Common myeloid progenitor, CD34-positive (primary cell): ENCODE measurements at regions not wholly inside any gene's neighbourhood (a gene's known extent, or its start where the extent isn't known, plus 50 kb on each side); places are given as distances from the start of the nearest gene placed in this dataset.

Experiments
- CTCF ChIA-PET: fragments of 350-600 bp; sonication (Branson Sonifier 250); formaldehyde crosslinking; loops from one replicate; lab custom pipeline; 2021; ENCODE audit warnings: antibody characterized with exemption; lab: Charles Lee
- POLR2A ChIA-PET: fragments of 350-600 bp; sonication (Branson Sonifier 250); formaldehyde crosslinking; loops from one replicate; lab custom pipeline; 2021; ENCODE audit warnings: antibody characterized with exemption; lab: Charles Lee
- DNase-seq, 3 donors: peaks; one replicate each; pipeline versions ENCODE4 v3.0.0 to v3.0.0-alpha.2; 2013
- H3K27ac ChIP-seq, 2 experiments: 1 replicate in 1 of 2; 2 replicates in 1 of 2; pipeline ENCODE4 v1.7.0; 2013; ENCODE audit warnings: inconsistent platforms in 2 of 2, low read length in 2 of 2, mild to moderate bottlenecking in 2 of 2, low read depth in 1 of 2, moderate library complexity in 1 of 2; ENCODE audit not compliant: severe bottlenecking in 2 of 2, insufficient read depth in 1 of 2, poor library complexity in 1 of 2
- H3K27me3 ChIP-seq, 5 experiments: replicated peaks in 2 of 5; 1 replicate in 3 of 5; 2 replicates in 2 of 5; pipeline versions ENCODE4 v1.6.1 to v1.7.0; 2013; ENCODE audit warnings: low read length in 4 of 5, mild to moderate bottlenecking in 2 of 5, moderate library complexity in 2 of 5, inconsistent platforms in 1 of 5; ENCODE audit not compliant: insufficient read depth in 5 of 5, control insufficient read depth in 4 of 5
- H3K36me3 ChIP-seq, 4 experiments: 1 replicate in 2 of 4; 2 replicates in 2 of 4; pipeline versions ENCODE4 v1.6.1 to v1.7.0; 2013; ENCODE audit warnings: low read length in 3 of 4, control low read depth in 1 of 4, mild to moderate bottlenecking in 1 of 4; ENCODE audit not compliant: control insufficient read depth in 4 of 4, insufficient read depth in 4 of 4
- H3K4me1 ChIP-seq, 4 experiments: 1 replicate in 3 of 4; 2 replicates in 1 of 4; pipeline versions ENCODE4 v1.6.1 to v1.7.1; 2013; ENCODE audit warnings: low read length in 3 of 4, mild to moderate bottlenecking in 3 of 4, control low read depth in 1 of 4, inconsistent platforms in 1 of 4, moderate library complexity in 1 of 4; ENCODE audit not compliant: control insufficient read depth in 4 of 4, insufficient read depth in 4 of 4; ENCODE audit errors: control extremely low read depth in 1 of 4
- H3K4me3 ChIP-seq, 7 experiments: 1 replicate in 4 of 7; 2 replicates in 3 of 7; pipeline versions ENCODE4 v1.5.1 to v1.7.0; 2013; ENCODE audit warnings: mild to moderate bottlenecking in 7 of 7, low read length in 6 of 7, moderate library complexity in 6 of 7, inconsistent platforms in 2 of 7, low read depth in 2 of 7, control low read depth in 1 of 7; ENCODE audit not compliant: insufficient read depth in 4 of 7, control insufficient read depth in 1 of 7; ENCODE audit errors: extremely low read depth in 1 of 7
- H3K9me3 ChIP-seq, 5 experiments: 1 replicate in 4 of 5; 2 replicates in 1 of 5; pipeline versions ENCODE4 v1.6.1 to v1.7.1; 2013; ENCODE audit warnings: low read length in 4 of 5, mild to moderate bottlenecking in 2 of 5, inconsistent platforms in 1 of 5, low read depth in 1 of 5, moderate library complexity in 1 of 5; ENCODE audit not compliant: control insufficient read depth in 4 of 5, insufficient read depth in 2 of 5; ENCODE audit errors: control extremely low read depth in 1 of 5
- WGBS: methylation state at CpG from one replicate; pipeline ENCODE4 v1.1.5; 2013; ENCODE audit not compliant: insufficient coverage; 5-methylcytosine and 5-hydroxymethylcytosine counted together

GRCh38 chr3:102979191-102979590, 544.4 kb downstream of the ZPLD1 start:
- no peaks in the 10 kb centered on the region for H3K36me3 ChIP-seq
- H3K27ac ChIP-seq = no peak overlapping the region
- POLR2A ChIA-PET = no interaction called here
- CTCF ChIA-PET = no interaction called here
- no peaks in the 10 kb centered on the region for H3K4me1 ChIP-seq
- H3K9me3 ChIP-seq = no peaks in the 10 kb centered on the region
- no peak for DNase-seq
- no peaks in the 10 kb centered on the region for H3K27me3 ChIP-seq
- no peak overlapping the region for H3K4me3 ChIP-seq

- H3K36me3 ChIP-seq = no peaks in the 10 kb centered on the region
- H3K4me1 ChIP-seq = no peaks in the 10 kb centered on the region
- DNase-seq = no peak
- H3K27ac ChIP-seq = no peak overlapping the region
- H3K27me3 ChIP-seq = no peaks in the 10 kb centered on the region
- POLR2A ChIA-PET = no interaction called here
- CTCF ChIA-PET = no interaction called here
- WGBS = 55% methylated on average over 3 of the region's 4 CpGs
- no peak overlapping the region for H3K4me3 ChIP-seq
- H3K9me3 ChIP-seq = peaks cover 0 to 2% (median 0%) of the 10 kb centered on the region in 5 experiments
Measured at GRCh38 chr3:102979682-102980354, 545.0 kb downstream of the ZPLD1 start.

GRCh38 chr3:102980355-102980696, 545.5 kb downstream of the ZPLD1 start:
- H3K9me3 ChIP-seq = peaks cover 0 to 2% (median 0%) of the 10 kb centered on the region in 5 experiments
- no peak overlapping the region for H3K27ac ChIP-seq
- WGBS = no CpG with 5 or more reads among the region's 1 CpG
- CTCF ChIA-PET = no interaction called here
- no peaks in the 10 kb centered on the region for H3K36me3 ChIP-seq
- no peak overlapping the region for H3K4me3 ChIP-seq
- no peaks in the 10 kb centered on the region for H3K4me1 ChIP-seq
- POLR2A ChIA-PET = no interaction called here
- no peaks in the 10 kb centered on the region for H3K27me3 ChIP-seq
- no peak for DNase-seq

GRCh38 chr3:103002425-103003176, 567.8 kb downstream of the ZPLD1 start:
- no peaks in the 10 kb centered on the region for H3K27me3 ChIP-seq
- DNase-seq = peak; percentile 52 to 91 (median 86)
- no peak overlapping the region for H3K4me3 ChIP-seq
- CTCF ChIA-PET = no interaction called here
- H3K27ac ChIP-seq = no peak overlapping the region
- H3K4me1 ChIP-seq = peaks cover 0 to 5% (median 0%) of the 10 kb centered on the region in 4 experiments
- H3K9me3 ChIP-seq = no peaks in the 10 kb centered on the region
- H3K36me3 ChIP-seq = no peaks in the 10 kb centered on the region
- 0% methylated on average over 2 of the region's 6 CpGs for WGBS
- POLR2A ChIA-PET = no interaction called here

- Histone ChIP-seq H3K4me1 (peaks cover 0 to 5% (median 0%) of the 10 kb centered on the region in 4 experiments), H3K9me3 (no peaks in the 10 kb centered on the region), H3K27ac (no peak overlapping the region), H3K36me3 (no peaks in the 10 kb centered on the region), H3K4me3 (no peak overlapping the region), H3K27me3 (no peaks in the 10 kb centered on the region)
- CTCF ChIA-PET = interaction anchor here (0.6 kb wide), 1 partner anchor 21 kb away, joined by 3 read pairs; no protein-coding TSS in a partner anchor
- 93% methylated on average over 3 of the region's 4 CpGs for WGBS
- POLR2A ChIA-PET = no interaction called here
- no peak for DNase-seq
Measured at GRCh38 chr3:103006526-103007183, 571.8 kb downstream of the ZPLD1 start.

GRCh38 chr3:103009609-103010008, 574.8 kb downstream of the ZPLD1 start:
- Histone ChIP-seq H3K4me3 (no peak overlapping the region), H3K9me3 (no peaks in the 10 kb centered on the region), H3K36me3 (no peaks in the 10 kb centered on the region), H3K27me3 (no peaks in the 10 kb centered on the region), H3K4me1 (no peaks in the 10 kb centered on the region), H3K27ac (no peak overlapping the region)
- DNase-seq = no peak
- ChIA-PET CTCF (no interaction called here), POLR2A (no interaction called here)

GRCh38 chr3:103025880-103026279, 591.1 kb downstream of the ZPLD1 start:
- Histone ChIP-seq H3K4me1 (no peaks in the 10 kb centered on the region), H3K27me3 (no peaks in the 10 kb centered on the region), H3K36me3 (no peaks in the 10 kb centered on the region), H3K4me3 (no peak overlapping the region), H3K27ac (no peak overlapping the region), H3K9me3 (no peaks in the 10 kb centered on the region)
- ChIA-PET CTCF (no interaction called here), POLR2A (no interaction called here)
- DNase-seq = no peak
